Parathyroid adenoma (tissue), 2 donors: ENCODE measurements at regions not wholly inside any gene's neighbourhood (a gene's known extent, or its start where the extent isn't known, plus 50 kb on each side); places are given as distances from the start of the nearest gene placed in this dataset.
"Not testable (repeated sequence)": the region's sequence is repeated elsewhere in the genome, so short reads cannot be mapped to it uniquely, and the experiment has no call there.

Experiments used
- H2AFZ ChIP-seq: fragments of 300-600 bp; sonication (generic); one replicate; pipeline ENCODE4 v1.7.0; 2017; ENCODE audit warnings: antibody characterized with exemption, mild to moderate bottlenecking
- H3K27ac ChIP-seq: fragments of 300-600 bp; sonication (generic); one replicate; pipeline ENCODE4 v1.7.0; 2017
- H3K27me3 ChIP-seq: fragments of 300-600 bp; sonication (generic); one replicate; pipeline ENCODE4 v1.7.0; 2017; ENCODE audit warnings: low read length; ENCODE audit not compliant: control insufficient read depth, insufficient read depth
- H3K36me3 ChIP-seq: fragments of 300-600 bp; sonication (generic); one replicate; pipeline ENCODE4 v1.7.0; 2017; ENCODE audit warnings: low read length; ENCODE audit not compliant: control insufficient read depth, insufficient read depth
- H3K4me1 ChIP-seq: fragments of 300-600 bp; sonication (generic); one replicate; pipeline ENCODE4 v1.7.0; 2017; ENCODE audit warnings: control low read depth
- H3K4me2 ChIP-seq: fragments of 300-600 bp; sonication (generic); one replicate; pipeline ENCODE4 v1.7.0; 2017; ENCODE audit warnings: low read length
- H3K4me3 ChIP-seq: fragments of 300-600 bp; sonication (generic); one replicate; pipeline ENCODE4 v1.7.0; 2017; ENCODE audit warnings: low read depth, low read length
- H3K79me2 ChIP-seq: fragments of 300-600 bp; sonication (generic); one replicate; pipeline ENCODE4 v1.7.0; 2017; ENCODE audit warnings: control low read depth
- H3K9ac ChIP-seq: fragments of 300-600 bp; sonication (generic); one replicate; pipeline ENCODE4 v1.7.0; 2017; ENCODE audit warnings: mild to moderate bottlenecking
- H3K9me3 ChIP-seq: fragments of 300-600 bp; sonication (generic); one replicate; pipeline ENCODE4 v1.7.0; 2017; ENCODE audit warnings: low read length; ENCODE audit not compliant: control insufficient read depth
- CTCF ChIP-seq: fragments of 300-600 bp; sonication (generic); IDR thresholded peaks from one replicate; pipeline ENCODE4 v1.7.0; 2017; ENCODE audit warnings: antibody characterized with exemption, mild to moderate bottlenecking
- donor health status: primary hyperparathyroidism.

GRCh38 chr1:189708674-189709073 is 769.0 kb downstream of the BRINP3 start:
- TF ChIP-seq CTCF: no peak
- Histone ChIP-seq H3K4me2 (no peak overlapping the region), H3K27me3 (no peaks in the 10 kb centered on the region)

GRCh38 chr1:189718147-189718795 is 759.4 kb downstream of the BRINP3 start:
- not testable (repeated sequence) for H3K9me3 ChIP-seq, H3K27me3 ChIP-seq, H3K36me3 ChIP-seq

More at GRCh38 chr1:189708674-189709073, 769.0 kb downstream of the BRINP3 start:
- Histone ChIP-seq H3K27ac (no peak overlapping the region), H3K9ac (no peak overlapping the region), H2AFZ (no peak overlapping the region), H3K9me3 (no peaks in the 10 kb centered on the region), H3K4me3 (no peak overlapping the region), H3K4me1 (no peaks in the 10 kb centered on the region), H3K79me2 (no peaks in the 10 kb centered on the region), H3K36me3 (no peaks in the 10 kb centered on the region)

GRCh38 chr1:189726806-189727205 is 750.9 kb downstream of the BRINP3 start:
- TF ChIP-seq CTCF: no peak
- no peaks in the 10 kb centered on the region for H3K27me3 ChIP-seq
- H2AFZ ChIP-seq: no peak overlapping the region
- no peak overlapping the region for H3K27ac ChIP-seq
- no peaks in the 10 kb centered on the region for H3K36me3 ChIP-seq
- no peaks in the 10 kb centered on the region for H3K4me1 ChIP-seq
- no peak overlapping the region for H3K4me2 ChIP-seq
- H3K9me3 ChIP-seq: no peaks in the 10 kb centered on the region
- no peaks in the 10 kb centered on the region for H3K79me2 ChIP-seq
- no peak overlapping the region for H3K9ac ChIP-seq
- H3K4me3 ChIP-seq: no peak overlapping the region

More at GRCh38 chr1:189718147-189718795, 759.4 kb downstream of the BRINP3 start:
- H3K4me3 ChIP-seq, H3K9ac ChIP-seq, H3K4me2 ChIP-seq, H3K4me1 ChIP-seq, H3K27ac ChIP-seq, H3K79me2 ChIP-seq, H2AFZ ChIP-seq: not testable (repeated sequence)

GRCh38 chr1:189751311-189751710 is 726.4 kb downstream of the BRINP3 start:
- no peaks in the 10 kb centered on the region for H3K27me3 ChIP-seq
- no peaks in the 10 kb centered on the region for H3K9me3 ChIP-seq
- no peak overlapping the region for H3K27ac ChIP-seq
- H3K79me2 ChIP-seq: no peaks in the 10 kb centered on the region
- no peak overlapping the region for H3K9ac ChIP-seq
- no peak overlapping the region for H3K4me3 ChIP-seq
- H3K4me1 ChIP-seq: no peaks in the 10 kb centered on the region
- TF ChIP-seq CTCF: no peak
- H3K36me3 ChIP-seq: no peaks in the 10 kb centered on the region
- H2AFZ ChIP-seq: no peak overlapping the region
- no peak overlapping the region for H3K4me2 ChIP-seq

- TF ChIP-seq CTCF: no peak
- no peaks in the 10 kb centered on the region for H3K9me3 ChIP-seq
Observed at GRCh38 chr1:189752461-189752995, 725.1 kb downstream of the BRINP3 start.

GRCh38 chr1:189755100-189755499 is 722.6 kb downstream of the BRINP3 start:
- not testable (repeated sequence) for H3K4me1 ChIP-seq, H3K4me3 ChIP-seq, H3K36me3 ChIP-seq, H3K4me2 ChIP-seq, H3K9me3 ChIP-seq, H3K9ac ChIP-seq, H2AFZ ChIP-seq, H3K27ac ChIP-seq, H3K27me3 ChIP-seq, H3K79me2 ChIP-seq

More at GRCh38 chr1:189752461-189752995, 725.1 kb downstream of the BRINP3 start:
- Histone ChIP-seq H3K4me3 (no peak overlapping the region), H3K27me3 (no peaks in the 10 kb centered on the region), H3K4me1 (no peaks in the 10 kb centered on the region), H3K36me3 (no peaks in the 10 kb centered on the region), H3K4me2 (no peak overlapping the region), H2AFZ (no peak overlapping the region), H3K79me2 (no peaks in the 10 kb centered on the region), H3K27ac (no peak overlapping the region), H3K9ac (no peak overlapping the region)
